ENCODE measurements at regions not wholly inside any gene's neighbourhood (a gene's known extent, or its start where the extent isn't known, plus 50 kb on each side); places are given as distances from the start of the nearest gene placed in this dataset.

GRCh38 chr7:42342381-42342780 lies 105.4 kb upstream of the GLI3 start:
- WGBS, 3 donors: 64 to 79% (median 77%) methylated on average over 3 of the region's 3 CpGs

GRCh38 chr7:42340436-42340835 lies 103.4 kb upstream of the GLI3 start:
- 63 to 85% (median 82%) methylated on average over 5 of the region's 5 CpGs for WGBS, 3 donors
- H3K27ac ChIP-seq (ENCODE audit: low read depth, low read length): no peak overlapping the region

More at GRCh38 chr7:42342381-42342780, 105.4 kb upstream of the GLI3 start:
- no peak overlapping the region for H3K27ac ChIP-seq (ENCODE audit: low read depth, low read length)

GRCh38 chr7:42338916-42339540 lies 102.0 kb upstream of the GLI3 start:
- 37 to 73% (median 58%) methylated on average over 4 of the region's 4 CpGs for WGBS, 3 donors
- H3K27ac ChIP-seq (ENCODE audit: low read depth, low read length): no peak overlapping the region

GRCh38 chr7:42338231-42338915 lies 101.4 kb upstream of the GLI3 start:
- no peak overlapping the region for H3K27ac ChIP-seq (ENCODE audit: low read depth, low read length)
- 42 to 58% (median 53%) methylated on average over 4 of the region's 4 CpGs for WGBS, 3 donors

GRCh38 chr7:42337225-42337905 lies 100.4 kb upstream of the GLI3 start:
- 67 to 86% (median 86%) methylated on average over 13 of the region's 13 CpGs for WGBS, 3 donors
- H3K27ac ChIP-seq (ENCODE audit: low read depth, low read length): no peak overlapping the region

- 75 to 96% (median 90%) methylated on average over 2 of the region's 2 CpGs for WGBS, 3 donors
- no peak overlapping the region for H3K27ac ChIP-seq (ENCODE audit: low read depth, low read length)
These were observed 95.7 kb upstream of the GLI3 start for GRCh38 chr7:42332605-42333222.

- no peak overlapping the region for H3K27ac ChIP-seq (ENCODE audit: low read depth, low read length)
- 51 to 71% (median 59%) methylated on average over 2 of the region's 2 CpGs for WGBS, 3 donors
These were observed 82.6 kb upstream of the GLI3 start for GRCh38 chr7:42319631-42320030.

GRCh38 chr7:42315631-42316030 lies 78.6 kb upstream of the GLI3 start:
- no peak overlapping the region for H3K27ac ChIP-seq (ENCODE audit: low read depth, low read length)

GRCh38 chr7:42315103-42315502 lies 78.1 kb upstream of the GLI3 start:
- 43 to 54% (median 47%) methylated on average over 3 of the region's 3 CpGs for WGBS, 3 donors
- H3K27ac ChIP-seq (ENCODE audit: low read depth, low read length): no peak overlapping the region

- H3K27ac ChIP-seq (ENCODE audit: low read depth, low read length): no peak overlapping the region
- 56 to 91% (median 77%) methylated on average over 1 of the region's 1 CpG for WGBS, 3 donors
These were observed 77.7 kb upstream of the GLI3 start for GRCh38 chr7:42314696-42315095.

- no peak overlapping the region for H3K27ac ChIP-seq (ENCODE audit: low read depth, low read length)
These were observed 74.2 kb upstream of the GLI3 start for GRCh38 chr7:42311195-42311594.

- 23 to 75% (median 70%) methylated on average over 8 of the region's 8 CpGs for WGBS, 3 donors
- no peak overlapping the region for H3K27ac ChIP-seq (ENCODE audit: low read depth, low read length)
These were observed 56.0 kb upstream of the GLI3 start for GRCh38 chr7:42292991-42293521.

- 60 to 84% (median 67%) methylated on average over 1 of the region's 1 CpG for WGBS, 3 donors
These were observed 52.5 kb upstream of the GLI3 start for GRCh38 chr7:42289473-42289872.

More at GRCh38 chr7:42289473-42289872, 52.5 kb upstream of the GLI3 start:
- no peak overlapping the region for H3K27ac ChIP-seq (ENCODE audit: low read depth, low read length)
